Right cardiac atrium (tissue), 5 donors: ENCODE measurements at regions not wholly inside any gene's neighbourhood (a gene's known extent, or its start where the extent isn't known, plus 50 kb on each side); places are given as distances from the start of the nearest gene placed in this dataset.
"Not testable (repeated sequence)": the region's sequence is repeated elsewhere in the genome, so short reads cannot be mapped to it uniquely, and the experiment has no call there.

ENCODE experiments used
- ATAC-seq, 2 donors: fragments of 200-7000 bp; cut with Tn5 transposase; one replicate each; pipeline versions ENCODE4 v1.8.0 to v1.9.1; 2020; ENCODE audit warnings: moderate library complexity in 2 of 2, mild to moderate bottlenecking in 1 of 2
- DNase-seq, 3 donors: peaks; one replicate each; pipeline ENCODE4 v3.0.0-alpha.2; 2020
- H3K27ac ChIP-seq: one replicate; pipeline ENCODE4 v1.5.1; 2013; ENCODE audit warnings: mild to moderate bottlenecking, low read length, control low read depth, moderate library complexity
- H3K27me3 ChIP-seq: one replicate; pipeline ENCODE4 v1.6.1; 2013; ENCODE audit not compliant: control insufficient read depth, insufficient read depth
- H3K4me1 ChIP-seq: one replicate; pipeline ENCODE4 v1.6.1; 2013; ENCODE audit warnings: low read length; ENCODE audit not compliant: control insufficient read depth, insufficient read depth
- H3K4me3 ChIP-seq: one replicate; pipeline ENCODE4 v1.5.1; 2013; ENCODE audit warnings: low read length, control low read depth
- H3K9me3 ChIP-seq: one replicate; pipeline ENCODE4 v1.6.1; 2013; ENCODE audit warnings: low read length; ENCODE audit not compliant: control insufficient read depth
- WGBS: extraction: QIAGEN DNeasy Blood & Tissue Kit; methylation state at CpG from one replicate; pipeline ENCODE4 v1.1.7; 2013; 5-methylcytosine and 5-hydroxymethylcytosine counted together
- intact Hi-C, 4 donors: fragments of 100-400 bp; cut with DNase I; formaldehyde crosslinking; loops; one replicate each; pipeline versions ENCODE4 v1.11.0 to v1.14.0; 2022 to 2023
- donor health status: healthy with polysubstance abuse.
- donor health status: DM: no; HTN: yes; CAD: no.
- donor health status: DM: no; HTN: no; CAD: no.
- donor health status: DM: no; HTN: yes; CAD: no; lungs with severe emphysema.
- donor health status: DM: yes; HTN: yes; CAD: no.

GRCh38 chr16:58847902-58848661 is 114.0 kb upstream of the GOT2 start:
- 56% methylated on average over 4 of the region's 4 CpGs for WGBS
- no peak for DNase-seq
- intact Hi-C loops = no loop called here
- Histone ChIP-seq H3K27ac (no peak overlapping the region), H3K4me3 (no peak overlapping the region), H3K4me1 (no peaks in the 10 kb centered on the region), H3K9me3 (no peaks in the 10 kb centered on the region), H3K27me3 (no peaks in the 10 kb centered on the region)
- ATAC-seq = no peak

- intact Hi-C loops = not testable (repeated sequence)
- 97% methylated on average over 29 of the region's 29 CpGs for WGBS
Observed at GRCh38 chr16:58846226-58846625, 112.1 kb upstream of the GOT2 start.

GRCh38 chr16:58843675-58844074 is 109.6 kb upstream of the GOT2 start:
- intact Hi-C loops = no loop called here
- 27% methylated on average over 2 of the region's 2 CpGs for WGBS
- ATAC-seq (no peak), DNase-seq (no peak)
- H3K27me3 ChIP-seq = no peaks in the 10 kb centered on the region
- no peak overlapping the region for H3K27ac ChIP-seq
- no peaks in the 10 kb centered on the region for H3K4me1 ChIP-seq
- H3K9me3 ChIP-seq = no peaks in the 10 kb centered on the region
- no peak overlapping the region for H3K4me3 ChIP-seq

More at GRCh38 chr16:58846226-58846625, 112.1 kb upstream of the GOT2 start:
- not testable (repeated sequence) for DNase-seq, H3K9me3 ChIP-seq, H3K27me3 ChIP-seq, H3K4me3 ChIP-seq, H3K4me1 ChIP-seq, H3K27ac ChIP-seq, ATAC-seq

GRCh38 chr16:58842746-58843145 is 108.6 kb upstream of the GOT2 start:
- DNase-seq (no peak), ATAC-seq (no peak)
- Histone ChIP-seq H3K4me1 (no peaks in the 10 kb centered on the region), H3K27ac (no peak overlapping the region), H3K4me3 (no peak overlapping the region), H3K9me3 (no peaks in the 10 kb centered on the region), H3K27me3 (no peaks in the 10 kb centered on the region)
- intact Hi-C loops = no loop called here

- Histone ChIP-seq H3K27ac (no peak overlapping the region), H3K9me3 (no peaks in the 10 kb centered on the region), H3K4me1 (no peaks in the 10 kb centered on the region), H3K27me3 (no peaks in the 10 kb centered on the region), H3K4me3 (no peak overlapping the region)
- 92% methylated on average over 1 of the region's 1 CpG for WGBS
- DNase-seq = no peak
- intact Hi-C loops = no loop called here
- ATAC-seq = no peak
Observed at GRCh38 chr16:58842156-58842555, 108.0 kb upstream of the GOT2 start.

GRCh38 chr16:58837950-58838349 is 103.8 kb upstream of the GOT2 start:
- DNase-seq (no peak), ATAC-seq (no peak)
- 86% methylated on average over 3 of the region's 3 CpGs for WGBS
- Histone ChIP-seq H3K27me3 (no peaks in the 10 kb centered on the region), H3K4me3 (no peak overlapping the region), H3K4me1 (no peaks in the 10 kb centered on the region), H3K9me3 (no peaks in the 10 kb centered on the region), H3K27ac (no peak overlapping the region)
- intact Hi-C loops = no loop called here

- DNase-seq (no peak), ATAC-seq (no peak)
- H3K9me3 ChIP-seq = no peaks in the 10 kb centered on the region
- 77% methylated on average over 6 of the region's 6 CpGs for WGBS
- H3K27ac ChIP-seq = no peak overlapping the region
- H3K4me1 ChIP-seq = no peaks in the 10 kb centered on the region
- no peak overlapping the region for H3K4me3 ChIP-seq
- H3K27me3 ChIP-seq = no peaks in the 10 kb centered on the region
- intact Hi-C loops = no loop called here
Observed at GRCh38 chr16:58836427-58836826, 102.3 kb upstream of the GOT2 start.

- intact Hi-C loops = no loop called here
- 51% methylated on average over 2 of the region's 2 CpGs for WGBS
- no peaks in the 10 kb centered on the region for H3K27me3 ChIP-seq
- no peak overlapping the region for H3K4me3 ChIP-seq
- DNase-seq (no peak), ATAC-seq (no peak)
- no peak overlapping the region for H3K27ac ChIP-seq
- H3K9me3 ChIP-seq = no peaks in the 10 kb centered on the region
- H3K4me1 ChIP-seq = no peaks in the 10 kb centered on the region
Observed at GRCh38 chr16:58832386-58832895, 98.3 kb upstream of the GOT2 start.

- 68% methylated on average over 4 of the region's 4 CpGs for WGBS
- no peak for ATAC-seq
- intact Hi-C loops = no loop called here
- Histone ChIP-seq H3K4me3 (no peak overlapping the region), H3K27me3 (no peaks in the 10 kb centered on the region), H3K9me3 (no peaks in the 10 kb centered on the region), H3K27ac (no peak overlapping the region), H3K4me1 (no peaks in the 10 kb centered on the region)
- no peak for DNase-seq
Observed at GRCh38 chr16:58831386-58831785, 97.3 kb upstream of the GOT2 start.

GRCh38 chr16:58828901-58829545 is 94.9 kb upstream of the GOT2 start:
- DNase-seq = no peak
- no peak for ATAC-seq
- intact Hi-C loops = no loop called here
- Histone ChIP-seq H3K27me3 (no peaks in the 10 kb centered on the region), H3K9me3 (no peaks in the 10 kb centered on the region), H3K27ac (no peak overlapping the region), H3K4me1 (no peaks in the 10 kb centered on the region), H3K4me3 (no peak overlapping the region)
- WGBS = 73% methylated on average over 8 of the region's 8 CpGs

GRCh38 chr16:58824201-58824600 is 90.1 kb upstream of the GOT2 start:
- intact Hi-C loops = no loop called here
- DNase-seq = no peak
- Histone ChIP-seq H3K4me1 (no peaks in the 10 kb centered on the region), H3K4me3 (no peak overlapping the region), H3K27me3 (no peaks in the 10 kb centered on the region), H3K9me3 (no peaks in the 10 kb centered on the region), H3K27ac (no peak overlapping the region)
- ATAC-seq = no peak
